Natural killer cell (primary cell): ENCODE measurements at regions not wholly inside any gene's neighbourhood (a gene's known extent, or its start where the extent isn't known, plus 50 kb on each side); places are given as distances from the start of the nearest gene placed in this dataset.

Experiments
- ATAC-seq, 3 donors: fragments of 150-1000 bp in 2 of 3; fragments of 200-7000 bp in 1 of 3; cut with Tn5 transposase; 1 replicate in 1 of 3; 2 replicates in 2 of 3; pipeline ENCODE4 v1.10.0; 2021; ENCODE audit warnings: mild to moderate bottlenecking in 2 of 3, moderate library complexity in 2 of 3
- DNase-seq, 2 donors: peaks; one replicate each; pipeline versions ENCODE4 v3.0.0 to v3.0.0-alpha.2; 2013 to 2021; ENCODE audit warnings: mixed read lengths in 1 of 2
- H3K27ac ChIP-seq: one replicate; pipeline ENCODE4 v1.5.1; 2013; ENCODE audit warnings: mild to moderate bottlenecking, low read length
- H3K27me3 ChIP-seq: one replicate; pipeline ENCODE4 v1.6.1; 2013; ENCODE audit warnings: low read length; ENCODE audit not compliant: control insufficient read depth, insufficient read depth
- H3K36me3 ChIP-seq: one replicate; pipeline ENCODE4 v1.6.1; 2013; ENCODE audit warnings: low read length; ENCODE audit not compliant: control insufficient read depth, insufficient read depth
- H3K4me1 ChIP-seq: one replicate; pipeline ENCODE4 v1.6.1; 2013; ENCODE audit warnings: low read length; ENCODE audit not compliant: control insufficient read depth, insufficient read depth
- H3K4me3 ChIP-seq: one replicate; pipeline ENCODE4 v1.5.1; 2013; ENCODE audit warnings: low read length
- H3K9me3 ChIP-seq: one replicate; pipeline ENCODE4 v1.6.1; 2013; ENCODE audit warnings: low read length; ENCODE audit not compliant: control insufficient read depth, insufficient read depth
- H3K27ac Mint-ChIP-seq, 2 donors: one replicate each; pipeline ENCODE4 v1.8.0; 2022; ENCODE audit warnings: mild to moderate bottlenecking in 2 of 2, mixed read lengths in 2 of 2, moderate library complexity in 1 of 2
- H3K27me3 Mint-ChIP-seq, 2 donors: one replicate each; pipeline ENCODE4 v1.8.0; 2022; ENCODE audit warnings: low read depth in 2 of 2, mixed read lengths in 2 of 2
- H3K36me3 Mint-ChIP-seq: one replicate; pipeline ENCODE4 v1.8.0; 2022; ENCODE audit warnings: mixed read lengths
- H3K4me1 Mint-ChIP-seq, 2 donors: one replicate each; pipeline ENCODE4 v1.8.0; 2022; ENCODE audit warnings: mixed read lengths in 2 of 2
- H3K4me3 Mint-ChIP-seq: one replicate; pipeline ENCODE4 v1.8.0; 2022; ENCODE audit warnings: mild to moderate bottlenecking, moderate library complexity, mixed read lengths
- H3K9me3 Mint-ChIP-seq, 2 donors: one replicate each; pipeline ENCODE4 v1.8.0; 2022; ENCODE audit warnings: mixed read lengths in 2 of 2
- WGBS: methylation state at CpG from one replicate; pipeline ENCODE4 v1.1.7; 2013; ENCODE audit warnings: missing lambda C conversion rate; ENCODE audit not compliant: insufficient coverage; 5-methylcytosine and 5-hydroxymethylcytosine counted together
- intact Hi-C: fragments of 100-400 bp; cut with micrococcal nuclease; formaldehyde crosslinking; loops from one replicate; pipeline ENCODE4 v1.14.2; 2022
- TF ChIP-seq, protein P1 (sequence below): fragments of 200-600 bp; IDR thresholded peaks from one replicate; pipeline ENCODE4 v1.8.0; 2022; ENCODE audit warnings: antibody characterized with exemption

DNA sequence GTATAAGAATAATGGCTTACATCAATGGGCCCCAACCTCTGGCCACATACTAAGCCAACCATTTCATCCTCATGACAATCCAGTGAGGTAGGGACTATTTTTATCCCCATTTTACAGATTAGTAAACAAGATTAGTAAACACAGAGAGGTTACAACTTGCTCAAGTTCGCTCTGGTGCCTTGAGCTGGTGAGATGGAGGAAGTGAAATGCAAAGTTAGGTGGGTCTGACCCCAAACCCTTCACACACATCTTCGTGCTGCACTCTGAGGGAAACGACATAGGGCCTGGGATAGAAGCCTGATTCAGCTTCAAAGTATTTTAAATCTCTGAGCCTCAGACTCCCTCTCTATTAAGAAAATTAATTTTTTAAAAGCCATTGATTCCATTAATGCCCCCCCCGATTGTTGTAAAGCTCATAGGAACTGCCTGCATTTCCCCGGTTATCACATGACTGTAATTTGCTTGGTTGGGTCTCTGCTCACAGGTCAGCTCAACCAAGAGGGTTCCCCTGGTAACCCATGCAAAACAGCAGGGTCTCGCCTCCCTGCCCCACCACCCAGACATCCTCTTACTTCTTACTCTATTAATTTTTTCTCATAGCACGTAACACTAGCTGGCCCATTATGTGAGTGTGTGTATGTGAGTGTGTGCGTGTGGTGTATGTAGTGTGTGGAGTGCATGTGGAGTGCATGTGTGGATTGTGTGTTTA is 221.2 kb downstream of the MAFB start:
- Mint-ChIP-seq H3K27me3 (peaks cover 0 to 3% of the 10 kb centered on the region in 2 donors), H3K9me3 (no peaks in the 10 kb centered on the region), H3K4me3 (no peak overlapping the region), H3K27ac (no peak overlapping the region), H3K4me1 (no peaks in the 10 kb centered on the region), H3K36me3 (no peaks in the 10 kb centered on the region)
- Histone ChIP-seq H3K4me1 (no peaks in the 10 kb centered on the region), H3K27me3 (no peaks in the 10 kb centered on the region), H3K27ac (no peak overlapping the region), H3K9me3 (no peaks in the 10 kb centered on the region), H3K36me3 (no peaks in the 10 kb centered on the region), H3K4me3 (no peak overlapping the region)
- TF ChIP-seq, protein P1, sequence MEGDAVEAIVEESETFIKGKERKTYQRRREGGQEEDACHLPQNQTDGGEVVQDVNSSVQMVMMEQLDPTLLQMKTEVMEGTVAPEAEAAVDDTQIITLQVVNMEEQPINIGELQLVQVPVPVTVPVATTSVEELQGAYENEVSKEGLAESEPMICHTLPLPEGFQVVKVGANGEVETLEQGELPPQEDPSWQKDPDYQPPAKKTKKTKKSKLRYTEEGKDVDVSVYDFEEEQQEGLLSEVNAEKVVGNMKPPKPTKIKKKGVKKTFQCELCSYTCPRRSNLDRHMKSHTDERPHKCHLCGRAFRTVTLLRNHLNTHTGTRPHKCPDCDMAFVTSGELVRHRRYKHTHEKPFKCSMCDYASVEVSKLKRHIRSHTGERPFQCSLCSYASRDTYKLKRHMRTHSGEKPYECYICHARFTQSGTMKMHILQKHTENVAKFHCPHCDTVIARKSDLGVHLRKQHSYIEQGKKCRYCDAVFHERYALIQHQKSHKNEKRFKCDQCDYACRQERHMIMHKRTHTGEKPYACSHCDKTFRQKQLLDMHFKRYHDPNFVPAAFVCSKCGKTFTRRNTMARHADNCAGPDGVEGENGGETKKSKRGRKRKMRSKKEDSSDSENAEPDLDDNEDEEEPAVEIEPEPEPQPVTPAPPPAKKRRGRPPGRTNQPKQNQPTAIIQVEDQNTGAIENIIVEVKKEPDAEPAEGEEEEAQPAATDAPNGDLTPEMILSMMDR = no peak
- 90% methylated on average over 4 of the region's 8 CpGs for WGBS
- no peak for ATAC-seq
- intact Hi-C loops = no loop called here
- DNase-seq = no peak

DNA sequence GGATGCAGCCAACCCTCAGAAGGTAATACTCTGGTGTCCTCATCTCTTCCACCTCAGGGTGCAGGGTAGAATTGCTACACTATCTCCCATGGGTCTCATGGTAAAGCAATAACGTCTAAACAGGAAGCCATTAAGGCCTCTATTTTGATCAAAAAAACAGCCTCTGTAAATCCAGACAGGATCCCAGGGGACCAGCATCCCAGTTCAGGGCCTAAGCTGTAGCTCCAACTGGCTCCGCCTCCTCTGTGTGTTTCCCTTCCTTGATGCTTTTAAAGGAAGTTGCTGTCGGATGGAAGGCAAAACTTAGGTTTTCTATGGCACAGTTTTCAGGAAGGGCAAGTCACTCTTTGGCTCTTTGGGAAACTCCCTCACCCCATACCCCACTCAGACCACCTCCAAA is 222.0 kb downstream of the MAFB start:
- Mint-ChIP-seq H3K36me3 (no peaks in the 10 kb centered on the region), H3K4me1 (no peaks in the 10 kb centered on the region), H3K27ac (no peak overlapping the region), H3K4me3 (no peak overlapping the region), H3K9me3 (no peaks in the 10 kb centered on the region), H3K27me3 (peaks cover 0 to 3% of the 10 kb centered on the region in 2 donors)
- Histone ChIP-seq H3K4me3 (no peak overlapping the region), H3K4me1 (no peaks in the 10 kb centered on the region), H3K9me3 (no peaks in the 10 kb centered on the region), H3K27me3 (no peaks in the 10 kb centered on the region), H3K36me3 (no peaks in the 10 kb centered on the region), H3K27ac (no peak overlapping the region)
- 75% methylated on average over 3 of the region's 3 CpGs for WGBS
- DNase-seq (no peak), ATAC-seq (no peak)
- intact Hi-C loops = no loop called here
- TF ChIP-seq, protein P1 = no peak

DNA sequence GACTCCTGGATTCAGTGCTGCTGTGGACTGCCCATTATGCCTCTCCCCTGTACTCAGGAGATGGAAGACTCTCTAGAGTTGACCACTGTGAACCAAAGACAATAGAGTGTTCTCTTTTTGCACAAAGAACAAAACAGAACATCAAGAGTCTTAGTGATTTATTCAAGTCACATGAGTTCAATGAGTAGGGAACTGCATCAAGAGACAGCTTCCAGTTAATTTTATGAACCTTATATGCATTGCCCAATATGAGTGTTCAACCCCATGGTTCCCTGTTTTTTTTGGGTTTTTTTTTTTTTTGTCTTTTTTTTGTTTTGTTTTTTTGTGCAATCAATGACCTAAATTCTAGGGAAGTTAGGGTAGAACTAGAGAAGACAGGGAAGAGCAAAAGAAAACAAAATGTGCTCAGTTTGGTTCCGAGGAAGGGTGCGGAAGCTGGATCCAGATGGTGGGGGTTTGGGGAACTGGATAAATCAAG is 224.3 kb downstream of the MAFB start:
- DNase-seq = no peak

More for the DNA sequence above, 224.3 kb downstream of the MAFB start:
- no peaks in the 10 kb centered on the region for H3K4me1 ChIP-seq
- Mint-ChIP-seq H3K9me3 (no peaks in the 10 kb centered on the region), H3K36me3 (no peaks in the 10 kb centered on the region), H3K4me3 (no peak overlapping the region), H3K4me1 (no peaks in the 10 kb centered on the region), H3K27me3 (peaks cover 0 to 8% of the 10 kb centered on the region in 2 donors), H3K27ac (no peak overlapping the region)
- no peaks in the 10 kb centered on the region for H3K27me3 ChIP-seq
- no peaks in the 10 kb centered on the region for H3K9me3 ChIP-seq
- no peak overlapping the region for H3K4me3 ChIP-seq
- no peak overlapping the region for H3K27ac ChIP-seq
- TF ChIP-seq, protein P1 = no peak
- ATAC-seq = no peak
- H3K36me3 ChIP-seq = no peaks in the 10 kb centered on the region
- 94% methylated on average over 2 of the region's 2 CpGs for WGBS
- intact Hi-C loops = no loop called here
